Stimulated activated CD4-positive, alpha-beta T cell treated with anti-CD3 and anti-CD28 coated beads, Interleukin-2, amount 100 ng/mL, for 4 hours (primary cell): ENCODE measurements at regions not wholly inside any gene's neighbourhood (a gene's known extent, or its start where the extent isn't known, plus 50 kb on each side); places are given as distances from the start of the nearest gene placed in this dataset.
"Not testable (repeated sequence)": the region's sequence is repeated elsewhere in the genome, so short reads cannot be mapped to it uniquely, and the experiment has no call there.

Experiments
- DNase-seq: peaks from one replicate; pipeline ENCODE4 v3.0.0-alpha.2; 2020; ENCODE audit warnings: low read depth

GRCh38 chr16:7278636-7279035 is 54.0 kb upstream of the RBFOX1 start:
- DNase-seq = no peak

- DNase-seq = no peak
Observed at GRCh38 chr16:7272567-7273158, 60.0 kb upstream of the RBFOX1 start.

- DNase-seq = no peak
Observed at GRCh38 chr16:7271486-7271885, 61.2 kb upstream of the RBFOX1 start.

DNA sequence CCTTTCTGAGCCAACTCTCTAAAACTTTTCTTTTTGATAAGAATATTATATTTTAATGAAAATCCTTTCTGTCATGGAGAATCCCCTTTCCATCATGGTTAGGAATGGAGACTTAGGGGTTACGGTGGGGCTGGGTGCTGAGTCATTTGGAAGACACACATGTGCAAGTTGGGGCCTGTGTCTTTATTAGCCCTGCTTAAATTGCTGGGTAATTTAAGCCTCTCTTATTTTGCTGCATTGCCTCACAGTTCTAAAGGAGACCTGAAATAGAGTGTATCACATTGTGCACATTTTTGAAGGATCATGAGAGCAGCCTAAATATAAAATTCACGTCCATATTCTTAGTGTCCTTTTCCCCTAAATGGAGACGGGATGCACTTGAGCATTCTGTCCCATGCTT is 61.8 kb upstream of the RBFOX1 start:
- DNase-seq = no peak

- DNase-seq = no peak
Observed at GRCh38 chr16:7270006-7270405, 62.6 kb upstream of the RBFOX1 start.

GRCh38 chr16:7268182-7268581 is 64.5 kb upstream of the RBFOX1 start:
- DNase-seq = no peak

DNA sequence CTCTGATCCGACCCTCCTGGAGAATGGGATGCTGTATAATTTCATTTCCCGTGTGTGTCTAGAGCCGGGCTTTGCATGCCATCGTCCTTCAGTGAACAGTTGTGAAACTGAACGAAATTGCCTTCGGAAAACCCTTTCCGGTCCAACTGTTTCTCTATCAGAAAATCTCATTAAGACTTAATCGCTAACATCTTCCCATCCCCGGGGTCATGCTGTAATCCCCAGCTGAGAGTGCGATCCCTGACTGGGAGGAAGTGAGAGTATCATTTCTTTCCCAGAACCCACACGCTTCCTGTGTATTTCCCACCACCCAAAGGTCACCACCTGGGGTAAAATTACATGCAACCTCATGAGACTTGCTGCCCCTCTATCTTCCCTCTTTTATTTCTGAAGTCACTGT is 75.6 kb upstream of the RBFOX1 start:
- DNase-seq = no peak

DNA sequence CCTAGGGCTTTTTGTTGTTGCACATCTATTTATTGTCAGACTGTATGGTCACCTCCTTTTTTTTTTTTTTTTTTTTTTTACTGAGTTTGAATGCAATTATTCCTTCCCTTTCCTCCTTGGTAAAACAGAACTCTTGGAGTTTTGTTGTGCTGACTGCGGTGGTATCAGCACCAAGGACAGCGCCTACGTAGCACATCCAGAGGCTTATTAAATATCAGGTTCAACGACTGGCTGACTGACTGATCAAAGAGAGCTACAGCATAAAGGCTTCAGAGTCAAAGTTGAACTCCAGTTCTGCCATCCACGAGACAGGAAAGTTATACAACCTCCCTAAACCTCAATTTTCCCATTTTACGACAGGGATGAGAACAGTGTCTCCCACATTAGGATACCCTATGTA is 86.1 kb upstream of the RBFOX1 start:
- DNase-seq = no peak

DNA sequence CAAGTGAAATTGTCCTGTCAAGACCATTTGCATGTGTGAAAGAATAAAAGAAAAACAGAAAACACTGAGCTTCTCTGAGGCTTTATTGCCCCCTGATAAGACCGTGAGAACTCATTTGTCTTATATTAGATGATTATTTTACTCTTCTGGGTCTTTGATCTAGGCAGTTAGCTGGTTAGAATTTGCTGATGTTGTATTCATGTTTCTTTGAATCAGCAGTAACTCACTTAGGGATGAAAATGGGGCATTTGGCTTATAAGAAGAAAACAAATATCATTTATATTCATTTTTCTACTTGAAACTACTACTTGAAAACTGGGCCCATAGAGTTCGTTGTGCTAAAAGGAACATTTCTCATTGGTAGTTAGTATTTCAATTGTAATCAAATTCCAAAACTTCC is 93.1 kb upstream of the RBFOX1 start:
- no peak for DNase-seq

DNA sequence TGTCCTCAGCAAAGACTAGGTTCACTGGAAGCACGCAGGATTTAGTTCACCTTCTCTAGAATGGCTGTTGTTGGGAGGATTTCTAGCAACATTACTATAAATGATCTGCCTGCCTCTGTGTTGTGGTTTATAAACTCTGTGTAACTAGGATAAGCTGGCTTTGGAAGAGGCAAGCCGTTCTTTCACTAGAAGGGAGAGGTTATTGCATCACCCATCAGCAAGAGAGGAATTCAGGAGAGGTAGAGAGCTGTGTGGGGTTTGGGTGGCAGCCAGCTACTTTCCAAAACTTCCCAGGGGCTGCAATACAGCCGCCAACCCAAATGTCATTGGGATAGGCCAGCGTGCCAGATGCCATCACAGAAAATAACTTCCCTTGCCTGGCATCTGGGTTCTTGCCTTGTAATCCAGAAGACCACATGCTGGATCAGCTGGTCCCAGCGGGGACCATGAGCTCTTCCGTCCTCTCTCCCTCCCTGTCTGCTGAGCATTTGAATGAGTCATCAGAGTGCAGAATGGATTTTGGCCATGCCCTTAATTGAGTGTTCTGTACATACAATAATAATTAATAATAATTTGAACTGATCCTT is 95.7 kb upstream of the RBFOX1 start:
- no peak for DNase-seq

DNA sequence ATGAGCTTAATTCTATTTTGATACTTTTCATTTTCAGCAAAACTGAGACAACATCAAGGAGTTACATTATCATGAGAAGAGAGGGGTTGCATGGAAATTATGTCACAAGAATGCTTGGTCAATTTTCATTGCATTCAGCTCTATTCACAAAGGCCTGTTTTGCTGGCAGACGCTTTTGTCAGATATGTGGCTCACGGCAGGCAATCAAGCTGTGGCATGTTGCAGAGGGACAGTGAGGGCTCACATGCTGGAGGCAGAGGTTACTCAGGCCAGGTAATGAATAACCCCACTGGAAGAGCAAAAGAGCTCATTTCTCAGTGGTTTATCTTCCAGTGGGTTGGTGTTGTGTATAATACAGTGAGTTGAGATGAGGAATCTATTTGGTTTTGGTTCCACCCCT is 98.7 kb upstream of the RBFOX1 start:
- DNase-seq = no peak

DNA sequence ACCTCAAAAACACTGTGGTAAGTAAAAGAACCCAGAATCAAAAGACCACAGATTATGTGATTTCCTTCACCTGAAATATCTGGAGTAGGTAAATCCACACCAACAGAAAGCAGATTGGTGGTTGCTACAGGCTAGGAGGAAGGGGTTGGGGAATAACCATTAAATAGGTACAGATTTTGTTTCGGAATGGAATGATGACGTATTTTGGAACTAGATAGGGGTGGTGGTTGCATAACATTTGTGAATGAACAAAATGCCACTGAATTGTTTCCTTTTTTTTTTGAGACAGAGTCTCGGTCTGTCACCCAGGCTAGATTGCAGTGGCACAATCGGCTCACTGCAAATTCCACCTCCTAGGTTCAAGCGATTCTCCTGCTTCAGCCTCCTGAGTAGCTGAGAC is 100.9 kb upstream of the RBFOX1 start:
- no peak for DNase-seq

DNA sequence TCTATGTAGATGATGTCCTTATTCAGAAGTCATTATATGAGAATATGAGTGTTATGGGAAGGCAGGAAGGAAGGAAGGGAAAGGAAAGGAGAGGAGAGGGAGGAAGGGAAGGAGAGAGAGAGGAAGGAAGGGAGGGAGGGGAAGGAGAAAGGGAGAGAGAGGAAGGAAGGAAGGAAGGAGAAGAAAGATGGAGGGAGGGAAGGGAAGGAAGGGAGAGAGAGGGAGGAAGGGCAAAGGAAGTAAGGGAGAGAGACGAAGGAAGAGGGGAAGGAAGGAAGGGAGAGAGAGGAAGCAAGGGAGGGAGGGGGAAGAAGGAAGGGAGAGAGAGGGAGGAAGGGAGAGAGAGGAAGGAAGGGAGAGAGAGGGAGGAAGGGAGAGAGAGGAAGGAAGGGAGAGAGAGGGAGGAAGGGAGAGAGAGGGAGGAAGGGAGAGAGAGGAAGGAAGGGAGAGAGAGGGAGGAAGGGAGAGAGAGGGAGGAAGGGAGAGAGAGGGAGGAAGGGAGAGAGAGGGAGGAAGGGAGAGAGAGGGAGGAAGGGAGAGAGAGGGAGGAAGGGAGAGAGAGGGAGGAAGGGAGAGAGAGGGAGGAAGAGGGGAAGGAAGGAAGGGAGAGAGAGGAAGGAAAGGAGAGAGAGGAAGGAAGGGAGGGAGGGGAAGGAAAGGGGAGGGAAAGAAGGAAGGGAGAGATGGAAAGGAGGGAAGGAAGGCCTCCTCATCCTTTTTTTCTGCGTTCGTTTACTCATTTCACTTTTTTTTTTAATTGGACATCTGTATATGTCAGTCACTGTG is 103.0 kb upstream of the RBFOX1 start:
- not testable (repeated sequence) for DNase-seq

DNA sequence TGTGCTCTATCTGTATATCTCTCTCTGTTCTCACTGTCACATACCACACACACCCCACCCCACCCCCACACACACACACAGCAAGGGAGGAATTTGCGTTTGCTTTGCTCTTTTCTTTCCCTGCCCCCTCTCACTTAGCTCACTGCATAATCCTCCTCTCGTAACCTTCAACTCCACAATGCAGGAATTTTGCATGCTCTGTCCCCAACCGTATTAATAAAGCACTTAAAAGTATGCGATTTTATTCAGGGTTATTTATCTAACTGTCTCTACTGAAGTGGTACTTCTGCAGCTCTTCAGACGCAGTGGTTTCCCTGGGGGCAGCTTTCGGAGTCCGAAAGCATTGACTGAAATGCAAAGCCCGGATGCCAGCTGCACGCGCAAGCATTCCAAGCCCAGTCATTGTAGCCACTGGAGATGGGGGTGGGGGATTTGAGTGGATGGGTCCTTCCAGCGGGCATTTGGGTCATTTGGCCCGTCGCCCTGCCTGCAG is 105.4 kb upstream of the RBFOX1 start:
- DNase-seq = no peak

DNA sequence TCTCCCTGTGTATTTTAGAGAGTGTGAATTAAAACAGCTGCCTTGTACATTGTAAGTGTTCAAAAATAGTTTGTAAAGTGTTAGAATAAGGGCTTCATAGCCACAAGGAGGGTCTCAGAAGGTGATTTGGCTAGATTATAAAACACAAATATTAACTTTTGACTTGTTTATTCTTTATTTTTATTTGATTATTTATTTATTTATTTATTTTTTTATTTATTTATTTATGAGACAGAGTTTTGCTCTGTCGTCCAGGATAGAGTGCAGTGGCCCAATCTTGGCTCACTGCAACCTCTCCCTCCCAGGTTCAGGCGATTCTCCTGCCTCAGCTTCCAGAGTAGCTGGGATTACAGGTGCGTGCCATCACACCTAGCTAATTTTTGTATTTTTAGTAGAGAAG is 111.5 kb upstream of the RBFOX1 start:
- no peak for DNase-seq

DNA sequence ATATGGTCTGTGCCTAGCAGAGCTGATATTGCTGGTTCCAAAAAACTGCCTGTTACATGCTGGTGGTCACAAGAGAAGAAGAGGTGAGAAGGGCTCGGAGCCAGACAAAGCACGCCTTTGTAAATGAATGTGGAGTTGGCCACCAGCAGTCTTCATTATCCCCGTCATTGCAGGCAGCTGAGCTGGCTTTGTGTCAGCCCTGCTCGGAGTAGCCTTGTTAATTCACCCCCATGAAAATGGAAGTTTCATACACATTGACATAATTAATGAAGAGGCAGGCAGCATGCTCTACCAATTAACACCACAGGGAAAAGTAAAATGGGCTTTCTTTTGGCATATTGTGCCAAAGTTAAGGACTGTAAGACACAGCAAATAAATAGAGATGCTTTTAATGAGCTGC is 113.7 kb upstream of the RBFOX1 start:
- DNase-seq = no peak

DNA sequence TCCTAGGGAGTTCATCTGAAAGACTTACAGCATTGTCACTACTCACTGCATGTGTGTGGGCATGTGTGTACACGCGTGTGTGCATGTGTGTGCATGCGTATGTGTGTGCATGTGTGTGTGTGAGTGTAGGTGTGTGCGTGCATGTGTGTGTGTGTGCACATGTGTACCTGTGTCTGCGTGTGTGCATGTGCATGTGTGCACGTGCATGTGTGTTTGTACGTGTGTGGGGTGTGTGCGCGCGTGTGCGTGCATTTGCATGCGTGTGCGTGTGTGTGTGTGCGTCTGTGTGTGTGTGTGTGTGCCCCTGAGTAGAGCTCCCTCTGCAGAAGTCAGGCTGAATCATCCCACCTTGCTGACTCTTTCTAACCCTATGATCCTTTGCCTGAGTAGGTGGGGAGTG is 114.8 kb upstream of the RBFOX1 start:
- no peak for DNase-seq

DNA sequence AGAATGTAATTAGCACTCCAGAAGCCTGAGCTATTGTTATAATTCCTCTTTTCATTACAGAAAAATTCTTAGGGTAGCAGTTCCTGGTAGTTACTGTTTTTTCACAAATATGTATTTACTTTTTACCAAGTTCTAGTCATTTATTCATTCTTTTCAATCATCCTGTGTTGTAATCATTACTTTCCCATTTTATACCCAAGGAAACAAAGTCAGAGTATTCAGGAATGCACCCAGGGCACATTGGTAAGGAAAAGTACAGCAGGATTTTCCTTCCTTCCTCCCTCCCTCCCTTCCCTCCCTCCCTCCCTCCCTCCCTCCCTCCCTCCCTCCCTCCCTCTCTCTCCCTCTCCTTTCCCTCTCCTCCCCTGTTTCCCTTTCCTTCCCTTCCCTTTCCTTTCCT is 115.9 kb upstream of the RBFOX1 start:
- DNase-seq = no peak

DNA sequence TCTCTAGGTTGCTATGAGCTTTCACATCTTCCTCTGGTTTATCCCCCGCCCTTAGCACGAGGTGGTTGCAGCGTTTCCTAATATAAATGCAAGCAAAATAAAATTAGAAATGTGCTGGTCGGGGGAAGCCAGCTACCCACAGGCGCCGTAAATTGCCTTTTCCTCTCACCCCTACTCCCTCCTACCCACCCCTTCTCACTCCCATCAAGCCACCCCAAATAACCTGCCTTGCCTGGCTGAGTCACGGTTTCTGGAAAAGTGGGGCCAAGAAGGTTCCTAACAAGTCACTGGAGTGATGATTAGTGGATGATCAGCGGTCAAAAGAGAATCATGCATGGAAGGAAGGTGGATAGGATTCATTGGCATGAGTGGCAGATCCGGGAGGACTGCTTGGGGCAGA is 120.9 kb upstream of the RBFOX1 start:
- DNase-seq = no peak

DNA sequence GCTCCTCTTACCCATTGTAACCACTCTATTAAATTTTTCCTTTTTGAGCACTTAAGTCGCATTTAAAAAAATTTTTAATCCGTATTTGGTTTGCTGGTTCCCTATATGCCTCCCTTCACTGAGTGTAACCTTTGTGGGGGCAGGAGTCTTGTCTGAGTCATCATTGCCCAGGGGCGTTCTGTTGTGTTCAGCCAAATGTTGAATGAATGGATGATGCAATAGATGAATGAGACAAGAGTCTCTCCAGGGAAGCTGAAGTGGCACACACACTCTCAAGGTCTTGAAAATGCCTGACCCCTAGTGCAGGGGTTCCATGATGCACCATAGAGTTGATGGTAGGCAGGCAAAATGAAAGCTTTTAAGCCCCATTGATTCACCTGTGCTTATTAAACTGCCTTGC is 123.0 kb upstream of the RBFOX1 start:
- no peak for DNase-seq

DNA sequence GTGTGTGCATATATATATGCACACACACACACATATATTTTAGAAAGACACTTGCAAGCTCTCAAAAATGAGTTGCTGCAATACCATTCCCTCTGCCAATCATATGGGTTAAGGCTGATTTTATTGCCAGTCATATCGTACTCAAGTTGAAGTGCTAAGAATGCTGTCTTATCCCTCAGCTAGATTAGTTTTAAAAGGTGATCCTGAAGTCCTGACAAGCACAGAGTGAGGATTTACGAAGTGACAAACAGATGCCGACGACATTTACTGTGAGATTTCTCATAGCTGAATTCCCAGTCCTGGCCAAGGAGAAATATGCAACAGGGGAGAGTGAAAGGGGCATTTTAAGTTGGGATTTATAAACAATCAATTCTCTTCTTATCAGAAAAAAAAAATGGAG is 126.2 kb upstream of the RBFOX1 start:
- DNase-seq = no peak

- DNase-seq = no peak
Observed at GRCh38 chr16:7200320-7200719, 132.3 kb upstream of the RBFOX1 start.

DNA sequence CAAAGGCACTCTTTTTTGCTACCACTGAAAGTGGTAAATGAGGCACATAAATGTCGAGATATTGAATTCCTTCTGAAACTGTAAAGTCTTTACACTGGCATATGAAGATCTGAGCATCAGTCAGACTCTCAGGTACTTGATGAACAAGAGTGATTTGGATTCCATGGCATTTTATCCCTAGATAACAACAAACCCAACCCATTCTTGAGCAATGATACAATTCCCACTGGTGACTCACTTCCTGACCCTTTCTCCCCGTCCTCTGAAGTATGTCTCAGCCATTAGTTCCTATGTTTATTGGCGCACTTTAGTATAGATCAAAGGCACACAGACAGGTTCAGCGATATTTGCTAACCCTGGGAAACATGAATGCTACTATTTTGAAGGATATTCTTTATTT is 147.0 kb upstream of the RBFOX1 start:
- no peak for DNase-seq

DNA sequence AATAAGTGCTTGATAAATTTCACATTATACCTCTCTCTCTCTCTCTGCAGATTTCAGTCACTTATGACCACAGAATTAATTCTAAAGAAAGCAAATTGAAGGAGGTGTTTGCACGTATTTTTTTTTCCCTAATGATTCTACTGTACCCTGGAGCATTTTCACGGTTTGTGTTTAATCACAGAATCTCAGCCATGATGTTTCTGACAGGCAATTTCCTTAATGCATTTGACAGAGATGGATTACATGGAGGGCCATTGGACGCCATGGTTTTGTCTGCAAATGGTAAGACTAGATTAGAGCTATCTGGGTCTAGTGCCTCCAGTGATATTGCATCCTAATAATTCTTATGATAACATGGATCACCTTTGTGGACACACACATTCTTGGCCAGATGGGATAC is 147.5 kb upstream of the RBFOX1 start:
- no peak for DNase-seq
